Ishikawa (cell line): ENCODE measurements at regions not wholly inside any gene's neighbourhood (a gene's known extent, or its start where the extent isn't known, plus 50 kb on each side); places are given as distances from the start of the nearest gene placed in this dataset.

Source experiments
- CEBPB ChIP-seq: IDR thresholded peaks from 2 replicates; pipeline ENCODE4 v1.6.1; 2012
- CREB1 ChIP-seq: IDR thresholded peaks from 2 replicates; pipeline ENCODE4 v1.6.1; 2012; ENCODE audit warnings: low read depth
- EGR1 ChIP-seq: IDR thresholded peaks from 2 replicates; pipeline ENCODE4 v1.6.1; 2012
- EP300 ChIP-seq: IDR thresholded peaks from 2 replicates; pipeline ENCODE4 v1.6.1; 2012; ENCODE audit warnings: borderline replicate concordance
- FOXM1 ChIP-seq: IDR thresholded peaks from 2 replicates; pipeline ENCODE4 v1.6.1; 2012; ENCODE audit warnings: low read depth, borderline replicate concordance
- MAX ChIP-seq: IDR thresholded peaks from 2 replicates; pipeline ENCODE4 v1.6.1; 2012
- NFIC ChIP-seq: IDR thresholded peaks from 2 replicates; pipeline ENCODE4 v1.6.1; 2012
- TAF1 ChIP-seq: IDR thresholded peaks from 2 replicates; pipeline ENCODE4 v1.6.1; 2012; ENCODE audit warnings: low read depth, mild to moderate bottlenecking
- TEAD4 ChIP-seq: IDR thresholded peaks from 2 replicates; pipeline ENCODE4 v1.6.1; 2012
- TF ChIP-seq, protein P1 (sequence below): IDR thresholded peaks from 2 replicates; pipeline ENCODE4 v1.6.1; 2012; ENCODE audit warnings: low read depth, mild to moderate bottlenecking

- TF ChIP-seq EP300 (no peak), FOXM1 (no peak), EGR1 (no peak), CREB1 (no peak), NFIC (no peak), TAF1 (no peak), CEBPB (no peak), TEAD4 (no peak), MAX (no peak)
- TF ChIP-seq, protein P1, sequence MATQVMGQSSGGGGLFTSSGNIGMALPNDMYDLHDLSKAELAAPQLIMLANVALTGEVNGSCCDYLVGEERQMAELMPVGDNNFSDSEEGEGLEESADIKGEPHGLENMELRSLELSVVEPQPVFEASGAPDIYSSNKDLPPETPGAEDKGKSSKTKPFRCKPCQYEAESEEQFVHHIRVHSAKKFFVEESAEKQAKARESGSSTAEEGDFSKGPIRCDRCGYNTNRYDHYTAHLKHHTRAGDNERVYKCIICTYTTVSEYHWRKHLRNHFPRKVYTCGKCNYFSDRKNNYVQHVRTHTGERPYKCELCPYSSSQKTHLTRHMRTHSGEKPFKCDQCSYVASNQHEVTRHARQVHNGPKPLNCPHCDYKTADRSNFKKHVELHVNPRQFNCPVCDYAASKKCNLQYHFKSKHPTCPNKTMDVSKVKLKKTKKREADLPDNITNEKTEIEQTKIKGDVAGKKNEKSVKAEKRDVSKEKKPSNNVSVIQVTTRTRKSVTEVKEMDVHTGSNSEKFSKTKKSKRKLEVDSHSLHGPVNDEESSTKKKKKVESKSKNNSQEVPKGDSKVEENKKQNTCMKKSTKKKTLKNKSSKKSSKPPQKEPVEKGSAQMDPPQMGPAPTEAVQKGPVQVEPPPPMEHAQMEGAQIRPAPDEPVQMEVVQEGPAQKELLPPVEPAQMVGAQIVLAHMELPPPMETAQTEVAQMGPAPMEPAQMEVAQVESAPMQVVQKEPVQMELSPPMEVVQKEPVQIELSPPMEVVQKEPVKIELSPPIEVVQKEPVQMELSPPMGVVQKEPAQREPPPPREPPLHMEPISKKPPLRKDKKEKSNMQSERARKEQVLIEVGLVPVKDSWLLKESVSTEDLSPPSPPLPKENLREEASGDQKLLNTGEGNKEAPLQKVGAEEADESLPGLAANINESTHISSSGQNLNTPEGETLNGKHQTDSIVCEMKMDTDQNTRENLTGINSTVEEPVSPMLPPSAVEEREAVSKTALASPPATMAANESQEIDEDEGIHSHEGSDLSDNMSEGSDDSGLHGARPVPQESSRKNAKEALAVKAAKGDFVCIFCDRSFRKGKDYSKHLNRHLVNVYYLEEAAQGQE: no peak
These were observed 1724.3 kb upstream of the C9orf72 start for GRCh38 chr9:29297592-29297991.
